Mesenchymal stem cell (in vitro differentiated cells and primary cell): ENCODE measurements at regions not wholly inside any gene's neighbourhood (a gene's known extent, or its start where the extent isn't known, plus 50 kb on each side); places are given as distances from the start of the nearest gene placed in this dataset.

Experiments
- DNase-seq: peaks from one replicate; pipeline ENCODE4 v3.0.0-alpha.2; 2013
- H2AFZ ChIP-seq: one replicate; pipeline ENCODE4 v1.6.1; 2013; ENCODE audit warnings: low read depth, mild to moderate bottlenecking, control low read depth, inconsistent platforms, low read length, moderate library complexity
- H2AK5ac ChIP-seq: 2 replicates; pipeline ENCODE4 v1.6.1; 2013; ENCODE audit warnings: low read length, moderate library complexity, mild to moderate bottlenecking, inconsistent platforms; ENCODE audit not compliant: severe bottlenecking
- H2BK120ac ChIP-seq: one replicate; pipeline ENCODE4 v1.6.1; 2013; ENCODE audit warnings: low read depth, mild to moderate bottlenecking, inconsistent platforms, low read length, moderate library complexity
- H2BK12ac ChIP-seq, 2 experiments: one replicate each; pipeline ENCODE4 v1.6.1; 2013; ENCODE audit warnings: inconsistent platforms in 2 of 2, low read length in 2 of 2, mild to moderate bottlenecking in 2 of 2, moderate library complexity in 2 of 2, control low read depth in 1 of 2
- H2BK15ac ChIP-seq: one replicate; pipeline ENCODE4 v1.6.1; 2013; ENCODE audit warnings: mild to moderate bottlenecking, low read depth, inconsistent platforms; ENCODE audit not compliant: poor library complexity, severe bottlenecking
- H2BK5ac ChIP-seq: 2 replicates; pipeline ENCODE4 v1.6.1; 2013; ENCODE audit warnings: low read depth, mild to moderate bottlenecking, low read length, control low read depth, inconsistent platforms; ENCODE audit not compliant: poor library complexity, severe bottlenecking
- H3K14ac ChIP-seq, 2 experiments: one replicate each; pipeline ENCODE4 v1.6.1; 2013; ENCODE audit warnings: inconsistent platforms in 2 of 2, low read length in 2 of 2, control low read depth in 1 of 2, mild to moderate bottlenecking in 1 of 2, moderate library complexity in 1 of 2
- H3K18ac ChIP-seq, 2 experiments: one replicate each; pipeline ENCODE4 v1.6.1; 2013; ENCODE audit warnings: inconsistent platforms in 2 of 2, low read length in 2 of 2, control low read depth in 1 of 2, low read depth in 1 of 2, mild to moderate bottlenecking in 1 of 2
- H3K23ac ChIP-seq, 2 experiments: one replicate each; pipeline ENCODE4 v1.6.1; 2013; ENCODE audit warnings: inconsistent platforms in 2 of 2, low read length in 2 of 2, mild to moderate bottlenecking in 2 of 2, moderate library complexity in 2 of 2, control low read depth in 1 of 2
- H3K27ac ChIP-seq: 2 replicates; pipeline ENCODE4 v1.5.1; 2013; ENCODE audit warnings: mild to moderate bottlenecking, moderate library complexity, low read length, control low read depth, inconsistent platforms; ENCODE audit not compliant: poor library complexity, severe bottlenecking
- H3K27me3 ChIP-seq, 2 experiments: 2 replicates each; pipeline versions ENCODE4 v1.6.1 to v1.7.0; 2013; ENCODE audit warnings: low read length in 2 of 2, mild to moderate bottlenecking in 2 of 2, moderate library complexity in 2 of 2, control low read depth in 1 of 2, inconsistent platforms in 1 of 2; ENCODE audit not compliant: control insufficient read depth in 1 of 2, insufficient read depth in 1 of 2
- H3K36me3 ChIP-seq, 2 experiments: 2 replicates each; pipeline versions ENCODE4 v1.6.1 to v1.7.0; 2013; ENCODE audit warnings: low read length in 2 of 2, control low read depth in 1 of 2, inconsistent platforms in 1 of 2, low read depth in 1 of 2, mild to moderate bottlenecking in 1 of 2; ENCODE audit not compliant: insufficient read depth in 2 of 2, control insufficient read depth in 1 of 2
- H3K4ac ChIP-seq, 2 experiments: one replicate each; pipeline ENCODE4 v1.6.1; 2013; ENCODE audit warnings: inconsistent platforms in 2 of 2, low read length in 2 of 2, mild to moderate bottlenecking in 2 of 2, moderate library complexity in 2 of 2, control low read depth in 1 of 2, low read depth in 1 of 2
- H3K4me1 ChIP-seq: 2 replicates; pipeline ENCODE4 v1.6.1; 2013; ENCODE audit warnings: low read depth, low read length, control low read depth; ENCODE audit not compliant: control insufficient read depth, insufficient read depth
- H3K4me2 ChIP-seq: 2 replicates; pipeline ENCODE4 v1.6.1; 2013; ENCODE audit warnings: low read length, mild to moderate bottlenecking, inconsistent platforms; ENCODE audit not compliant: poor library complexity, severe bottlenecking
- H3K4me3 ChIP-seq, 2 experiments: 2 replicates each; pipeline versions ENCODE4 v1.5.1 to v1.7.0; 2013; ENCODE audit warnings: low read length in 2 of 2, mild to moderate bottlenecking in 2 of 2, control low read depth in 1 of 2, low read depth in 1 of 2; ENCODE audit not compliant: insufficient read depth in 1 of 2
- H3K79me1 ChIP-seq: replicated peaks from 2 replicates; pipeline ENCODE4 v1.6.1; 2013; ENCODE audit warnings: mild to moderate bottlenecking, control low read depth, low read length, inconsistent platforms; ENCODE audit not compliant: poor library complexity, severe bottlenecking
- H3K9ac ChIP-seq: 2 replicates; pipeline ENCODE4 v1.7.0; 2013; ENCODE audit warnings: mild to moderate bottlenecking, low read length, moderate library complexity
- H3K9me3 ChIP-seq: 2 replicates; pipeline ENCODE4 v1.7.0; 2013; ENCODE audit warnings: mild to moderate bottlenecking, low read length; ENCODE audit not compliant: control insufficient read depth
- H4K8ac ChIP-seq: one replicate; pipeline ENCODE4 v1.6.1; 2013; ENCODE audit warnings: inconsistent platforms, mild to moderate bottlenecking, low read length, moderate library complexity
- H4K91ac ChIP-seq: one replicate; pipeline ENCODE4 v1.6.1; 2013; ENCODE audit warnings: mild to moderate bottlenecking, low read length, inconsistent platforms
- WGBS: methylation state at CpG from one replicate; pipeline ENCODE4 v1.1.7; 2013; ENCODE audit warnings: mixed read lengths; 5-methylcytosine and 5-hydroxymethylcytosine counted together

- H2BK12ac ChIP-seq: no peak overlapping the region
- peak overlapping the region in 1 of 2 experiments; percentile 38 for H3K4ac ChIP-seq
- H3K79me1 ChIP-seq: no peaks in the 10 kb centered on the region
- no peaks in the 10 kb centered on the region for H3K27me3 ChIP-seq
- H3K23ac ChIP-seq: no peak overlapping the region
- H2BK5ac ChIP-seq: no peak overlapping the region
- WGBS: 83% methylated on average over 22 of the region's 23 CpGs
- peaks cover 2% of the 10 kb centered on the region for H3K4me1 ChIP-seq
- peak overlapping the region; percentile 69 for H4K8ac ChIP-seq
- no peak overlapping the region for H3K4me3 ChIP-seq
- H2BK15ac ChIP-seq: no peak overlapping the region
- no peak overlapping the region for H3K18ac ChIP-seq
- H4K91ac ChIP-seq: peak overlapping the region; percentile 80
- no peak overlapping the region for H3K27ac ChIP-seq
- H2AFZ ChIP-seq: no peak overlapping the region
- H3K14ac ChIP-seq: no peak overlapping the region
- H3K4me2 ChIP-seq: no peak overlapping the region
- H2AK5ac ChIP-seq: no peak overlapping the region
- no peak overlapping the region for H3K9ac ChIP-seq
- H2BK120ac ChIP-seq: peak overlapping the region; percentile 57
- DNase-seq: peak; percentile 4
- no peaks in the 10 kb centered on the region for H3K9me3 ChIP-seq
- H3K36me3 ChIP-seq: no peaks in the 10 kb centered on the region
These were observed 165.6 kb upstream of the SOX1 start for GRCh38 chr13:111901267-111901915.

- H3K36me3 ChIP-seq: no peaks in the 10 kb centered on the region
- no peak overlapping the region for H3K18ac ChIP-seq
- no peak overlapping the region for H2BK5ac ChIP-seq
- no peak overlapping the region for H4K8ac ChIP-seq
- no peak for DNase-seq
- H3K4me1 ChIP-seq: peaks cover 2% of the 10 kb centered on the region
- no peak overlapping the region for H2AFZ ChIP-seq
- no peak overlapping the region for H2AK5ac ChIP-seq
- 67% methylated on average over 10 of the region's 10 CpGs for WGBS
- no peak overlapping the region for H3K14ac ChIP-seq
- no peak overlapping the region for H2BK15ac ChIP-seq
- H3K27ac ChIP-seq: no peak overlapping the region
- H3K9ac ChIP-seq: no peak overlapping the region
- no peaks in the 10 kb centered on the region for H3K27me3 ChIP-seq
- H2BK120ac ChIP-seq: no peak overlapping the region
- H3K9me3 ChIP-seq: peaks cover 1% of the 10 kb centered on the region
- no peak overlapping the region for H3K4me2 ChIP-seq
- no peak overlapping the region for H3K4ac ChIP-seq
- no peak overlapping the region for H4K91ac ChIP-seq
- H3K79me1 ChIP-seq: no peaks in the 10 kb centered on the region
- H3K4me3 ChIP-seq: no peak overlapping the region
- H2BK12ac ChIP-seq: no peak overlapping the region
- no peak overlapping the region for H3K23ac ChIP-seq
These were observed 164.2 kb upstream of the SOX1 start for GRCh38 chr13:111902726-111903125.

GRCh38 chr13:111903143-111903542, 163.8 kb upstream of the SOX1 start:
- Histone ChIP-seq H3K14ac (no peak overlapping the region), H2BK120ac (no peak overlapping the region), H3K4me2 (no peak overlapping the region), H3K23ac (no peak overlapping the region), H3K79me1 (no peaks in the 10 kb centered on the region), H2AK5ac (no peak overlapping the region), H2BK15ac (no peak overlapping the region), H3K9me3 (peaks cover 3% of the 10 kb centered on the region), H3K27me3 (no peaks in the 10 kb centered on the region), H2BK12ac (no peak overlapping the region), H3K4ac (no peak overlapping the region), H2BK5ac (no peak overlapping the region), H3K4me3 (no peak overlapping the region), H3K36me3 (no peaks in the 10 kb centered on the region), H3K4me1 (peaks cover 2% of the 10 kb centered on the region), H2AFZ (no peak overlapping the region), H3K18ac (no peak overlapping the region), H4K91ac (no peak overlapping the region), H4K8ac (no peak overlapping the region), H3K27ac (no peak overlapping the region), H3K9ac (no peak overlapping the region)
- DNase-seq: peak; percentile 14
- WGBS: 60% methylated on average over 5 of the region's 5 CpGs

GRCh38 chr13:111904166-111904565, 162.8 kb upstream of the SOX1 start:
- 84% methylated on average over 7 of the region's 7 CpGs for WGBS
- no peak overlapping the region for H2AK5ac ChIP-seq

More at GRCh38 chr13:111904166-111904565, 162.8 kb upstream of the SOX1 start:
- no peak overlapping the region for H4K91ac ChIP-seq
- no peak overlapping the region for H3K27ac ChIP-seq
- H3K36me3 ChIP-seq: no peaks in the 10 kb centered on the region
- H3K4me2 ChIP-seq: no peak overlapping the region
- H2BK120ac ChIP-seq: no peak overlapping the region
- H3K23ac ChIP-seq: no peak overlapping the region
- H3K18ac ChIP-seq: no peak overlapping the region
- no peak overlapping the region for H3K14ac ChIP-seq
- H3K4ac ChIP-seq: no peak overlapping the region
- no peaks in the 10 kb centered on the region for H3K27me3 ChIP-seq
- H4K8ac ChIP-seq: no peak overlapping the region
- peaks cover 2% of the 10 kb centered on the region for H3K4me1 ChIP-seq
- H3K4me3 ChIP-seq: no peak overlapping the region
- H3K9me3 ChIP-seq: peaks cover 3% of the 10 kb centered on the region
- no peak for DNase-seq
- H2BK15ac ChIP-seq: no peak overlapping the region
- H3K79me1 ChIP-seq: no peaks in the 10 kb centered on the region
- no peak overlapping the region for H2BK5ac ChIP-seq
- no peak overlapping the region for H2BK12ac ChIP-seq
- H3K9ac ChIP-seq: no peak overlapping the region
- no peak overlapping the region for H2AFZ ChIP-seq
